ENCODE measurements at regions not wholly inside any gene's neighbourhood (a gene's known extent, or its start where the extent isn't known, plus 50 kb on each side); places are given as distances from the start of the nearest gene placed in this dataset.

- Histone ChIP-seq H3K4me1 (ENCODE audit: control insufficient read depth, insufficient read depth, low read length) (no peaks in the 10 kb centered on the region), H3K27ac (ENCODE audit: extremely low read depth, low read depth, low read length) (no peak overlapping the region), H3K36me3 (ENCODE audit: control insufficient read depth in 2 of 2, insufficient read depth in 1 of 2, low read length in 2 of 2) (no peaks in the 10 kb centered on the region), H3K9me3 (ENCODE audit: control insufficient read depth, insufficient read depth, low read depth, low read length) (no peaks in the 10 kb centered on the region), H3K4me3 (ENCODE audit: low read depth, low read length) (no peak overlapping the region)
- ChIA-PET CTCF (no interaction called here), POLR2A (no interaction called here)
- TF ChIP-seq, protein P1, sequence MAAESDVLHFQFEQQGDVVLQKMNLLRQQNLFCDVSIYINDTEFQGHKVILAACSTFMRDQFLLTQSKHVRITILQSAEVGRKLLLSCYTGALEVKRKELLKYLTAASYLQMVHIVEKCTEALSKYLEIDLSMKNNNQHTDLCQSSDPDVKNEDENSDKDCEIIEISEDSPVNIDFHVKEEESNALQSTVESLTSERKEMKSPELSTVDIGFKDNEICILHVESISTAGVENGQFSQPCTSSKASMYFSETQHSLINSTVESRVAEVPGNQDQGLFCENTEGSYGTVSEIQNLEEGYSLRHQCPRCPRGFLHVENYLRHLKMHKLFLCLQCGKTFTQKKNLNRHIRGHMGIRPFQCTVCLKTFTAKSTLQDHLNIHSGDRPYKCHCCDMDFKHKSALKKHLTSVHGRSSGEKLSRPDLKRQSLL (tag by site-specific recombination; IDR thresholded peaks at IDR 0.05), result no peak
- no peak for TF ChIP-seq ZXDB (tag by site-specific recombination; IDR thresholded peaks at IDR 0.05)
- TF ChIP-seq ZNF140 (tag by site-specific recombination; IDR thresholded peaks at IDR 0.05), result no peak
- TF ChIP-seq ZNF670 (tag by site-specific recombination; IDR thresholded peaks at IDR 0.05; ENCODE audit: low read depth), result no peak
- no peak for TF ChIP-seq ZNF138 (tag by site-specific recombination; IDR thresholded peaks at IDR 0.05; ENCODE audit: borderline replicate concordance)
- TF ChIP-seq ZSCAN4 (tag by site-specific recombination; IDR thresholded peaks at IDR 0.05), result no peak
- TF ChIP-seq ZNF629 (tag by site-specific recombination; IDR thresholded peaks at IDR 0.05), result no peak
- TF ChIP-seq ZNF133 (tag by site-specific recombination; IDR thresholded peaks at IDR 0.05), result no peak
- TF ChIP-seq ZNF558 (tag by site-specific recombination; IDR thresholded peaks at IDR 0.05), result no peak
- no peak for TF ChIP-seq ZNF555 (tag by site-specific recombination; conservative IDR thresholded peaks at IDR 0.05)
- TF ChIP-seq ZNF623 (tag by site-specific recombination; IDR thresholded peaks at IDR 0.05), result no peak
These were observed 1034.5 kb upstream of the IGFBP7 start for GRCh38 chr4:58144721-58145120.

DNA sequence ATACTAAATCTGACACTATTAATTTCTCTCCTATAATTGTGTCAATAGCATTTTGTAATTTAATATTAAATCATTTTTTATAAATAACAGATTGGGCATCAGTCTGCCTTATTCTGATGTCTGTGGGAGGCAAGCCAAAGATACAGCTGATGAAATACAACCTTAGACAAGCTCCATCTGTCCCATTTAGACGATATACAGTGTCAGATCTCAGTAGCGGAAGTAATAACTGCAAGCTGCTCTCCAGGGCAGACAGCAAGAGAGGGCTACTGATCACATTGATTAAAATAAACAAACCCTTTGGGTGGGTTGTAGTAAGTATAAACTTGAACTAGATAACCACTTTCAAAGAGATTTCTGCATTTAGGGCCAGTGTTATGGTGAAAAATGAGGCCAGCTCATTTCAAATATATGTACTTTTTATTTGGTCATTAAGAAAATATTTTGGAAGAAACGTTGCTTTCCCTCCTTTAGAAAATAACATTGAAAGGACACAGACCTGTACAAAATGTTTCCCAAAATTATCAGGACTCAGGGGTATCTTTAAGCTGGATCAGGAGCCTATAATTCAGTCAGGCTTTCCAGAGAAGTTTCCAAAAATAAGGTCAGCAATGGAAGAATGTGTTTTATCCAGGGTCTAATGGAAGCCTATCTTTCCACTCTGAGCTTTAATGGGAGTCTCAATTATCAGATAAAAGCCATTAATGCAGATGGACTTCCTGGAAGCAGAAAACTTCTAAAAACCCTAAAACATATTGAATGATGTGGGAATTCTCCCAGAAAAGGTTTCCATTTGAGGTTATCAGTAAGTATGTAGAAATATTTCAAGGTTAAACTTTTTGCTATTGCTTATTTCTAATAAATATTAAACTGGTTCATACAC is 1028.8 kb upstream of the IGFBP7 start:
- POLR2A ChIA-PET, result no interaction called here
- no peaks in the 10 kb centered on the region for H3K9me3 ChIP-seq (ENCODE audit: control insufficient read depth, insufficient read depth, low read depth, low read length)
- no peaks in the 10 kb centered on the region for H3K36me3 ChIP-seq (ENCODE audit: control insufficient read depth in 2 of 2, insufficient read depth in 1 of 2, low read length in 2 of 2)
- CTCF ChIA-PET, result no interaction called here
- H3K4me1 ChIP-seq (ENCODE audit: control insufficient read depth, insufficient read depth, low read length), result no peaks in the 10 kb centered on the region
- no peak overlapping the region for H3K4me3 ChIP-seq (ENCODE audit: low read depth, low read length)
- no peak overlapping the region for H3K27ac ChIP-seq (ENCODE audit: extremely low read depth, low read depth, low read length)
- no peak for TF ChIP-seq SP2 (tag by site-specific recombination; IDR thresholded peaks at IDR 0.05)
- TF ChIP-seq ZNF169 (tag by site-specific recombination; IDR thresholded peaks at IDR 0.05), result no peak
- TF ChIP-seq ZNF621 (tag by site-specific recombination; IDR thresholded peaks at IDR 0.05), result no peak

- Histone ChIP-seq H3K4me1 (ENCODE audit: control insufficient read depth, insufficient read depth, low read length) (no peaks in the 10 kb centered on the region), H3K27ac (ENCODE audit: extremely low read depth, low read depth, low read length) (no peak overlapping the region), H3K4me3 (ENCODE audit: low read depth, low read length) (no peak overlapping the region), H3K36me3 (ENCODE audit: control insufficient read depth in 2 of 2, insufficient read depth in 1 of 2, low read length in 2 of 2) (no peaks in the 10 kb centered on the region), H3K9me3 (ENCODE audit: control insufficient read depth, insufficient read depth, low read depth, low read length) (no peaks in the 10 kb centered on the region)
- POLR2A ChIA-PET, result no interaction called here
- TF ChIP-seq ZNF112 (tag by site-specific recombination; IDR thresholded peaks at IDR 0.05), result no peak
- no peak for TF ChIP-seq ZFP69B (tag by site-specific recombination; IDR thresholded peaks at IDR 0.05)
- TF ChIP-seq ZFP3 (tag by site-specific recombination; IDR thresholded peaks at IDR 0.05; ENCODE audit: low read depth), result no peak
- no peak for TF ChIP-seq ZEB2 (tag by site-specific recombination; IDR thresholded peaks at IDR 0.05)
- TF ChIP-seq ZNF266 (tag by site-specific recombination; IDR thresholded peaks at IDR 0.05; ENCODE audit: low read depth), result no peak
- TF ChIP-seq ZNF248 (tag by site-specific recombination; IDR thresholded peaks at IDR 0.05), result no peak
- TF ChIP-seq ZNF558 (tag by site-specific recombination; IDR thresholded peaks at IDR 0.05), result no peak
- TF ChIP-seq ELK4 (IDR thresholded peaks at IDR 0.05; ENCODE audit: borderline replicate concordance, low read depth, low read length), result no peak
- no peak for TF ChIP-seq KLF8 (tag by site-specific recombination; IDR thresholded peaks at IDR 0.05)
- TF ChIP-seq, protein P2, sequence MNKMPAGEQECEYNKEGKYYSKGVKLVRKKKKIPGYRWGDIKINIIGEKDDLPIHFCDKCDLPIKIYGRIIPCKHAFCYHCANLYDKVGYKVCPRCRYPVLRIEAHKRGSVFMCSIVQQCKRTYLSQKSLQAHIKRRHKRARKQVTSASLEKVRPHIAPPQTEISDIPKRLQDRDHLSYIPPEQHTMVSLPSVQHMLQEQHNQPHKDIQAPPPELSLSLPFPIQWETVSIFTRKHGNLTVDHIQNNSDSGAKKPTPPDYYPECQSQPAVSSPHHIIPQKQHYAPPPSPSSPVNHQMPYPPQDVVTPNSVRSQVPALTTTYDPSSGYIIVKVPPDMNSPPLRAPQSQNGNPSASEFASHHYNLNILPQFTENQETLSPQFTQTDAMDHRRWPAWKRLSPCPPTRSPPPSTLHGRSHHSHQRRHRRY (tag by site-specific recombination; IDR thresholded peaks at IDR 0.05), result no peak
- TF ChIP-seq ZNF530 (tag by site-specific recombination; IDR thresholded peaks at IDR 0.05; ENCODE audit: low read depth), result no peak
- CTCF ChIA-PET, result interaction anchor here (0.6 to 0.7 kb wide), 2 partner anchors 273 to 653 kb away, joined by 3 read pairs; no protein-coding TSS in a partner anchor
These were observed 1026.4 kb upstream of the IGFBP7 start for GRCh38 chr4:58136604-58137003.
